Stimulated activated CD4-positive, alpha-beta T cell treated with anti-CD3 and anti-CD28 coated beads, Interleukin-12 subunit alpha, Interleukin-12 subunit beta, amount 100 ng/mL, for 4 hours (primary cell): ENCODE measurements at regions not wholly inside any gene's neighbourhood (a gene's known extent, or its start where the extent isn't known, plus 50 kb on each side); places are given as distances from the start of the nearest gene placed in this dataset.
"Not testable (repeated sequence)": the region's sequence is repeated elsewhere in the genome, so short reads cannot be mapped to it uniquely, and the experiment has no call there.

Source experiments
- DNase-seq: peaks from one replicate; pipeline ENCODE4 v3.0.0-alpha.2; 2020

- DNase-seq: no peak
Measured at GRCh38 chr5:160479220-160479619, 57.6 kb downstream of the PTTG1 start.

- no peak for DNase-seq
Measured at GRCh38 chr5:160479926-160480325, 58.3 kb downstream of the PTTG1 start.

GRCh38 chr5:160480652-160481051, 59.0 kb downstream of the PTTG1 start:
- DNase-seq: no peak

GRCh38 chr5:160484678-160485077, 63.0 kb downstream of the PTTG1 start:
- DNase-seq: no peak

- no peak for DNase-seq
Measured at GRCh38 chr5:160485364-160485969, 63.8 kb downstream of the PTTG1 start.

GRCh38 chr5:160486573-160486972, 64.9 kb downstream of the PTTG1 start:
- no peak for DNase-seq

- no peak for DNase-seq
Measured at GRCh38 chr5:160488394-160489325, 67.0 kb downstream of the PTTG1 start.

GRCh38 chr5:160491438-160491837, 69.8 kb downstream of the PTTG1 start:
- no peak for DNase-seq

GRCh38 chr5:160492565-160492964, 70.9 kb downstream of the PTTG1 start:
- DNase-seq: no peak

GRCh38 chr5:160493806-160494338, 72.2 kb downstream of the PTTG1 start:
- no peak for DNase-seq

GRCh38 chr5:160494451-160494850, 72.8 kb downstream of the PTTG1 start:
- DNase-seq: no peak

- no peak for DNase-seq
Measured at GRCh38 chr5:160496334-160496733, 74.7 kb downstream of the PTTG1 start.

GRCh38 chr5:160496784-160497183, 75.1 kb downstream of the PTTG1 start:
- DNase-seq: no peak

- DNase-seq: no peak
Measured at GRCh38 chr5:160497878-160498277, 76.2 kb downstream of the PTTG1 start.

- not testable (repeated sequence) for DNase-seq
Measured at GRCh38 chr5:160498441-160499043, 76.9 kb downstream of the PTTG1 start.

GRCh38 chr5:160500786-160501779, 79.4 kb downstream of the PTTG1 start:
- no peak for DNase-seq

- no peak for DNase-seq
Measured at GRCh38 chr5:160504906-160505305, 83.3 kb downstream of the PTTG1 start.

GRCh38 chr5:160506006-160507004, 84.7 kb downstream of the PTTG1 start:
- peak; percentile 28 for DNase-seq

GRCh38 chr5:160507221-160507721, 85.6 kb downstream of the PTTG1 start:
- DNase-seq: no peak

- DNase-seq: peak; percentile 36
Measured at GRCh38 chr5:160508780-160509361, 87.2 kb downstream of the PTTG1 start.
